HepG2 (cell line): ENCODE measurements at regions not wholly inside any gene's neighbourhood (a gene's known extent, or its start where the extent isn't known, plus 50 kb on each side); places are given as distances from the start of the nearest gene placed in this dataset.
"Not testable (repeated sequence)": the region's sequence is repeated elsewhere in the genome, so short reads cannot be mapped to it uniquely, and the experiment has no call there.

Source experiments
- CBX2 ChIP-seq, 2 experiments: fragments of 200-600 bp in 1 of 2; sonication (generic); formaldehyde crosslinking in 1 of 2; IDR thresholded peaks; 2 replicates each; pipeline versions ENCODE4 v1.7.0 to v1.8.1; 2018 to 2022; ENCODE audit warnings: low read depth in 2 of 2, low read length in 1 of 2, mild to moderate bottlenecking in 1 of 2, missing genetic modification reagents in 1 of 2
- POLR2AphosphoS5 ChIP-seq: IDR thresholded peaks from 2 replicates; pipeline ENCODE4 v1.6.1; 2012; ENCODE audit warnings: low read depth, low read length

GRCh38 chrX:109054181-109054581 lies 317.8 kb upstream of the IRS4 start:
- TF ChIP-seq CBX2 (IDR thresholded peaks at IDR 0.05; ENCODE audit: low read depth, low read length); CBX2 (CRISPR knock-in tag; IDR thresholded peaks at IDR 0.05; ENCODE audit: low read depth); POLR2AphosphoS5: not testable (repeated sequence)
